RWPE2 (cell line): ENCODE measurements at regions not wholly inside any gene's neighbourhood (a gene's known extent, or its start where the extent isn't known, plus 50 kb on each side); places are given as distances from the start of the nearest gene placed in this dataset.

Experiments used
- ATAC-seq: fragments of 200-7000 bp; cut with Tn5 transposase; 3 replicates; pipeline ENCODE4 v1.9.1; 2021; ENCODE audit warnings: low read depth
- DNase-seq: peaks from one replicate; pipeline ENCODE4 v3.0.0-alpha.2; 2020; ENCODE audit warnings: low spot score
- H3K27ac ChIP-seq: fragments of 450-650 bp; 2 replicates; pipeline ENCODE4 v1.5.1; 2017; ENCODE audit warnings: mild to moderate bottlenecking; ENCODE audit not compliant: poor library complexity, severe bottlenecking
- H3K27me3 ChIP-seq: fragments of 250-450 bp; sonication (Bioruptor Pico); 2 replicates; pipeline ENCODE4 v1.5.1; 2021; ENCODE audit warnings: mild to moderate bottlenecking, moderate library complexity; ENCODE audit not compliant: insufficient read depth, poor library complexity, severe bottlenecking
- H3K36me3 ChIP-seq: fragments of 250-450 bp; sonication (Bioruptor Pico); 2 replicates; pipeline ENCODE4 v1.5.1; 2020; ENCODE audit warnings: low read depth, mild to moderate bottlenecking, moderate library complexity
- H3K4me1 ChIP-seq: fragments of 250-450 bp; sonication (Bioruptor Pico); 2 replicates; pipeline ENCODE4 v1.5.1; 2021; ENCODE audit warnings: mild to moderate bottlenecking, moderate library complexity; ENCODE audit not compliant: insufficient read depth, poor library complexity, severe bottlenecking
- H3K4me3 ChIP-seq: fragments of 250-450 bp; sonication (Bioruptor Pico); 2 replicates; pipeline ENCODE4 v1.5.1; 2021; ENCODE audit warnings: mild to moderate bottlenecking, moderate library complexity; ENCODE audit not compliant: severe bottlenecking
- H3K9me3 ChIP-seq: fragments of 250-450 bp; sonication (Bioruptor Pico); 2 replicates; pipeline ENCODE4 v1.5.1; 2021; ENCODE audit warnings: mild to moderate bottlenecking, moderate library complexity; ENCODE audit not compliant: severe bottlenecking
- CTCF ChIP-seq: fragments of 450-650 bp; IDR thresholded peaks from one replicate; pipeline ENCODE4 v1.5.1; 2017; ENCODE audit warnings: mild to moderate bottlenecking, moderate library complexity; ENCODE audit not compliant: poor library complexity, severe bottlenecking

- no peak overlapping the region for H3K4me3 ChIP-seq
- no peaks in the 10 kb centered on the region for H3K9me3 ChIP-seq
- no peaks in the 10 kb centered on the region for H3K4me1 ChIP-seq
- no peak for TF ChIP-seq CTCF
- H3K27ac ChIP-seq: no peak overlapping the region
- ATAC-seq (peak; percentile 49; the same call in 1 of the 3 replicates), DNase-seq (no peak)
- no peaks in the 10 kb centered on the region for H3K36me3 ChIP-seq
- H3K27me3 ChIP-seq: no peaks in the 10 kb centered on the region
Observed at GRCh38 chrX:124226129-124226528, 106.3 kb upstream of the TEX13D start.

GRCh38 chrX:124228849-124229248, 103.6 kb upstream of the TEX13D start:
- DNase-seq (no peak), ATAC-seq (no peak)
- no peaks in the 10 kb centered on the region for H3K4me1 ChIP-seq

GRCh38 chrX:124229374-124229773, 103.1 kb upstream of the TEX13D start:
- Histone ChIP-seq H3K4me1 (no peaks in the 10 kb centered on the region), H3K4me3 (no peak overlapping the region), H3K27me3 (no peaks in the 10 kb centered on the region), H3K36me3 (no peaks in the 10 kb centered on the region), H3K27ac (no peak overlapping the region), H3K9me3 (no peaks in the 10 kb centered on the region)
- TF ChIP-seq CTCF: no peak
- DNase-seq: no peak
- ATAC-seq: no peak

More at GRCh38 chrX:124228849-124229248, 103.6 kb upstream of the TEX13D start:
- TF ChIP-seq CTCF: no peak
- H3K36me3 ChIP-seq: no peaks in the 10 kb centered on the region
- H3K27ac ChIP-seq: no peak overlapping the region
- no peak overlapping the region for H3K4me3 ChIP-seq
- no peaks in the 10 kb centered on the region for H3K27me3 ChIP-seq
- H3K9me3 ChIP-seq: no peaks in the 10 kb centered on the region

GRCh38 chrX:124230655-124231450, 101.6 kb upstream of the TEX13D start:
- H3K4me3 ChIP-seq: no peak overlapping the region
- H3K36me3 ChIP-seq: no peaks in the 10 kb centered on the region
- H3K27me3 ChIP-seq: no peaks in the 10 kb centered on the region
- TF ChIP-seq CTCF: no peak
- no peaks in the 10 kb centered on the region for H3K4me1 ChIP-seq
- DNase-seq (no peak), ATAC-seq (no peak)
- H3K9me3 ChIP-seq: no peaks in the 10 kb centered on the region
- H3K27ac ChIP-seq: no peak overlapping the region

GRCh38 chrX:124231451-124231759, 101.1 kb upstream of the TEX13D start:
- ATAC-seq (no peak), DNase-seq (no peak)
- Histone ChIP-seq H3K9me3 (no peaks in the 10 kb centered on the region), H3K27ac (no peak overlapping the region), H3K27me3 (no peaks in the 10 kb centered on the region), H3K4me1 (no peaks in the 10 kb centered on the region), H3K36me3 (no peaks in the 10 kb centered on the region), H3K4me3 (no peak overlapping the region)
- TF ChIP-seq CTCF: no peak
